Iris pigment epithelial cell (primary cell): ENCODE measurements at regions not wholly inside any gene's neighbourhood (a gene's known extent, or its start where the extent isn't known, plus 50 kb on each side); places are given as distances from the start of the nearest gene placed in this dataset.

ENCODE experiments used
- DNase-seq: peaks from one replicate; pipeline ENCODE4 v3.0.0-alpha.2; 2011; ENCODE audit warnings: low read depth

GRCh38 chr2:205902041-205902899, 183.7 kb downstream of the INO80D start:
- DNase-seq, result peak; percentile 18

GRCh38 chr2:205901491-205901890, 184.5 kb downstream of the INO80D start:
- no peak for DNase-seq

DNA sequence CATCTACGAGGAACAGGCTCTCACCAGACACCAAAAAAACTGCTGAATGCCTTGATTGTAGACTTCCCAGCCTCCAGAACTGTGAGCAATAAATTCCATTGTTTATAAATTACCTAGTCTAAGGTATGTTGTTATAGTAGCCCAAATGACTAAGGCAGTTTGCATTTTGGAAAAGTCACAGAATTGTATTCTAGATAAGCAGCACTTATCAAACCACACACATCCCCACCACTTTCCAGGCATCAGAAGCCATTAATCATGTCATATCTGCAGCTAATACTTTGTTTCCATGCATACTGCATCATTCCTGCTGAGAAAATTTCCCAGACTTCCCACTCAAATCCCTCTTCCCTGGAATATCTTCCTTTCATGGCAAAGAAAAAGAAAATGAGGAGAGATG, 187.2 kb downstream of the INO80D start:
- no peak for DNase-seq

DNA sequence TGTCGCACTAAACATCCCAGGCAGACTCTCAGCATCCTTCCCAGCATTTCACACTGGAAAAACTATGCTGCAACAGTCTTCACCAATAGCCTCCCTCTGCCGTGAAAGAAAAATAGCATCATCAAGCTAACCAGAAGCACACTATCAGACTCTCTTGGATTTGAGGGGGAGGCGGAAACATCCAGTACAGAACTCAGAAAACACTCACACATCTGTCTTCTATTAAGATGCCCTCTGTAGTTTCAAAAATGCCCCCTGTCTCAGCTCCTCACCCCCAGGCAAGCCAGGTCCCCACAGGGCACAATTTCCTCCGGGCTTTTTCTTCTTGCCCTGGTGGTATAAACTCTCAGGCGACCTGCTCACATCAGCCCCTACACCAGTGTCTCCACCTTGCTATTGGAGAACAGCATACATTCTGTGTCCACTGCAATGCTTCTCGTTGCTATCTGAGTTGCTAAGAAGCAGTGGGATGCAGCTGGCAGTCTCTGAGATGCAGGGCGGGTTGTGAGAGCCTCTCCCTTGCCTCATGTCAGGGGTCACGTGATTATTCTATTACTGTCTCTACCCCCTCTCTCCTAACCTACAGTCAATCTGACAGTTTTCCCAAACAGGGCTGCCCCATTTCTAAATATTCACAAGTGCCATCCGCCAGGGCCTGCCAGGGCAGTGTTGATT, 189.9 kb downstream of the INO80D start:
- DNase-seq, result no peak

DNA sequence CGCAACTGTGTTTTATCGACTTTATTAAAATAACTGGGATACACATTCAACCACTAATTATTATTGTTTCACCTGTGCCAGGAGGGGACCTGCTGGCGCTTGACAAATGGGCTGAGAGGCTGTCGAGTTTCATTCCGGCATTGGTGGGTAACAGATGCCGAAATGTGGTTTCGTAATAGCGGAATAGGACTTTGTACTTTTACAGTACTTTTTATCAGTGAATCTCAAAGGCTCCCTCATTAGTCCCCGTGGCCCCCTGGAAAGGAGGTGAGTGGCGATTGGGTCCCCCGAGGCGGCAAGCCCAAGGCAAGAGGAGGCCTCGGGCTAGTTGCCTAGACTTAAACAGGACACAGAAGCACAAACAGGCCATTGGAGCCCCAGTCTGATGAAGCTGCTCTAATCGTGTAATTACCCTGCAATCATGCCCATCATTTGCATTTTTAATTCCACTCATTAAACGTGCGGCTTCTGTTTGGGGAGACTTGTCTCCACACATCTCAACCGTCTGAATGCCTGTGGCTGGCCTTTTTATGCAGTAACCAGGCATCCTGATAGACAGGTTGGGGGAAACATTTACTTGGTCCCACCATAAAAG, 193.2 kb downstream of the INO80D start:
- DNase-seq, result no peak

DNA sequence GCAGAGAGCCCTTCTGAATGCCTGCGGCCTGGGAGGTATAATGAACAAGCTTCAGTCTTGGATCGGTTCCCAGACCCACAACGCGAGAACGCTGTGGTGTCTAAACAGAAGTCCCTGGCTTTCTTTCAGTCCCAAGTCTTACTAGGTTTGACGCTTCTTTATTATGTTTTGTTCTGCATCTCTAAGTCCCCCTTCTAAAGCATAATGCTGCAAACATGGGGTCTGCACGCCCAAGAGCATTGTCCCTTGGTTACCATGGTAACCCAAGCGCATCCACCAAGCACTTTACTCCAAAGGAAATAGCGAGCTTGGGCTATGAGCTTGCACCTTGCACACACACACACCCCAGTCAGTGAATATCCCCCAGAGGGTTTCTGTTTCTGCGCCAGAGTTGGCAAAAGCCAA, 193.7 kb downstream of the INO80D start:
- DNase-seq, result peak; percentile 77

- peak; percentile 34 for DNase-seq
These were observed 196.9 kb downstream of the INO80D start for GRCh38 chr2:205889114-205889513.

- no peak for DNase-seq
These were observed 198.3 kb downstream of the INO80D start for GRCh38 chr2:205887637-205888036.

DNA sequence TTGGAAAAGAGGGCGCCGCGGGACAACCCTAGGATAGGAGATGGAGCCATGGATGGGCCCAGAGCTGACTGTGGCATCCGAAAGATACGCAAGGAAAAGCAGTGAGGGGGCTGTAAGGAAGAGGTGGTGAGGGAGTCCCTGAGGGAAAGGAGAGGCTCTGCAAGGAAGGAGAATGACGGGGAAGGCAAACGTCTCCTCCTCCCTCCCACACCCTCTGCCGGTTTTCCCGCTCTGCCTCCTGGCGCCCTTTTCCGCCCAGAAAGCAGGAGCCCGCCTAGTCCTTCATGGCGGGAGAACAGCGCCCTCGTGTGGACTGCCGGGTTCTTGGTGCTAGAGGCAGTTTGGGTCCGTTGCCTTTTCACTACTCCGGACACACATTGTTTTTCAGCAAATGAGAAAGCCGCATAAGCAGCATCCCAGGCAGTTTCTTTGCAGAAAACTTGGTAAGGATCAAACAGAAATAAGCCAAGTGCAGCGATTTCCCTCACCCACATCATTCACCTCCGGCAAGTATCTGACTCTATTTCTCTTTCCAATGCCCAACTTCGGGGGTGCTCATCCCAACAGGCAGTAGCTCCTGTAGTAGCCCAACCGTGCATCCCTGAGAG, 200.4 kb downstream of the INO80D start:
- DNase-seq, result peak; percentile 73

DNA sequence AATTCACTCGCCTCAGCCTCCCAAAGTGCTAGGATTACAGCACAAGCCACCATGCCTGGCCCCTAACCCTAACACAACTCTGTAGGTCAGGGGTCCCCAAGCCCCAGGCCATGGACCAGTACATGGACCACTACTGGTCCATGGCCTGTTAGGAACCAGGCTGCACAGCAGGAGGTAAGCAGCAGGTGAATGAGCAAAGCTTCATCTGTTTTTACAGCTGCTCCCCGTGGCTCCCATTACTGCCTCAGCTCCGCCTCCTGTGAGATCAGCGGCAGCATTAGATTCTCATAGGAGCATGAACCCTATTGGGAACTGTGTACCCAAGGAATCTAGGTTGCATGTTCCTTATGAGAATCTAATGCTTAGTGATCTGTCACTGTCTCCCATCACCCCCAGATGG, 201.7 kb downstream of the NRP2 start:
- DNase-seq, result no peak

GRCh38 chr2:205882806-205883425, 200.6 kb downstream of the NRP2 start:
- no peak for DNase-seq

DNA sequence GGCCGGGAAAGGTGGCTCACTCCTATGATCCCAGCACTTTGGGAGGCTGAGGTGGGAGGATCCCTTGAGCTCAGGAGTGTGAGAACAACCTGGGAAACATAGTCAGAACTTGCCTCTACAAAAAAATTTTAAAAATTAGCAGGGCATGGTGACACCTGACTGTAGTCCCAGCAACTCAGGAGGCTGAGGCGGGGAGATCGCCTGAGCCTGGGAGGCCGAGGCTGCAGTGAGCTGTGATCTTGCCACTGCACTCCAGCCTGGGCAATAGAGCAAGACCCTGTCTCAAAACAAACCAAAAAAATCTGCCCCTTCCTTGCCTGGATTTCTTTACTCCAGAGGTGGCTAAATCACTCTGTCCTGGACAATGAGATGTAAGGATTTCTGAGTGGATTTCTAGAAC, 197.7 kb downstream of the NRP2 start:
- DNase-seq, result no peak

DNA sequence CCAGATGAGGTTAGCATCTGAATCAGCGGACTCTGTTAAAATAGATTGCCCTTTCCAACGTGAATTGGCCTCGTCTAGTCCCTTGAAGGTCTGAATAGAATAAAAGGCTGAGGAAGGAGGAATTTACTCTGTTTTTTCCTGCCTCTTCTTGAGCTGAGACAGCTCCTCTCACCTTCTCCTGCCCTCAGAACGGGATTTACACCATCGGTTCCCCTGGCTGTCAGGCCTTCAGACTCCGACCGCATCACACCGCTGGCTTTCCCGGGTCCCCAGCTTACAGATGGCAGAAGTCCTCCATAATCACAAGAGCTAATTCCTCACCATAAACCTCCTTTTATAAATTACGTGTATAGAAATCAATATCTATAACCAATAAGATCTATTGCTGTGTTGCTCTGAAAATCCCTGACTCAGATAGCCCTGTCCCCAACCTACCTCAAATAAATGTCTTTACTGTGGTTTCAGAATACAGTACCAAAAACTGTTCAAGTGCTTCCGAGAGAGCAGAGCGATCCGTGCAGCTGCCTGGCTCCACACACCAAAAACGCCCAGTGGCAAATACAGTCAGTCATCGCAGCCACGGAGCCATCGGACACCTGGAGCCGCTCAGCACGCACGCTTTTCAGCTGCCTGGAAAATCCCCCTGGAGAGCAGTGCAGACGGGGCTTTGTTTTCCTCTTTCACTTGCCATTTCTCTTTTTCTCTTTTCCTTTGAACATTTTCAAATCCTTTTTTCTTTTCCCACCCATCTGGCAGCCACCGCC, 196.9 kb downstream of the NRP2 start:
- no peak for DNase-seq

DNA sequence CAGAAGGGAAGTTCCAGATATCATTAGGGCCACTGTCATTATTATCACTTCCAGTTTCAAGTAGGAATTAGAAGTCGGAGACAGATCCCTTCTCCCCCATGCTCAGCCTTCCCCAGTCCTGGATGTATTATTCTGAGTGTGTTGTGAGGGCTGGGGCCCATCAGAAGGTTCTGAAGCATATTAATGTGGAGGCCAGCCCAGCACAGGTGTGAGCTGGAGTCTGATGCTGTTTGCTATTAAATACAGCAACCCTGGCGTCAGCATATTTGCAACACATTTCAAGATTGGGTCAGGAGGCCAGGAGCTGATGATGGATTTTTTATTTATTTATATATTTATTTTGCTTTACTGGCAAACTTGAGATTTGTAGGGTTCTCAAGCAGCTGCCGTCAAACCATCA, 195.2 kb downstream of the NRP2 start:
- DNase-seq, result no peak

GRCh38 chr2:205876127-205876526, 193.8 kb downstream of the NRP2 start:
- DNase-seq, result no peak

DNA sequence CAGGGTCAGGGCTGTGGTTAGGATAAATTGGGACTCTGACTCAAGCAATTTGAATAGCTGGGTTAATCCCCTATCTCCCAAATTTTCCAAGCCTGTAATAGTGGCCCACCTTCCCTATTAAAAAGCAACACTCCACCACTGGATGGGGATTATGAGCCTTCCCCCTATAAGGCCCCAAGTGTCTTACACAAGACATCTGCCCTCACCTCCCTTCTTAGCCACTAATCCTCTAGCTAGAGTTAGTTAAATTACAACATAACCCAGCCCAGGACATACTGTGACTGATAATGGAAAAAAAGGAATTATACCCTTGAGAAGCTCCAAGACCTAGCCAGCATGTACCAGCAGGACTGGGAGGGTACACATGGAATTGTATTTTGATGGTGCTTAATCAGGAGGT, 190.4 kb downstream of the NRP2 start:
- peak; percentile 31 for DNase-seq

DNA sequence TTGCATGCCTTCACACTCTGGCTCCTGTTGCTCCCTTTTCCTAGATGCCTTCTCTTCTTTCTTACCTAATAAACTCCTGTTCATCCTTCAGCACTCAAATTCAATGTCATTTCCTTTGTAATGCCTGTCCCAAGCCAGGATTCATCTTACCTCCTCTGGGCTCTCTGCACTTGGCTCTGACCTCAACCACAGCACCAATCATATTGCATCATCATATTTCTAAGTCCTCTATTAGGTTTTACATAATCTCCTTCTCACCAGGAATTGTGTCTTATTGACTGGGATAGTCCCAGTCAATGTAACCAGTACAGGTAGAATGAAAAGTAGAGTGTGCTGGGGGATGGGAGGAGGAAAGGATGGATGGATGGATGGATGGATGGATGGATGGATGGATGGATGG, 187.1 kb downstream of the NRP2 start:
- peak; percentile 33 for DNase-seq

DNA sequence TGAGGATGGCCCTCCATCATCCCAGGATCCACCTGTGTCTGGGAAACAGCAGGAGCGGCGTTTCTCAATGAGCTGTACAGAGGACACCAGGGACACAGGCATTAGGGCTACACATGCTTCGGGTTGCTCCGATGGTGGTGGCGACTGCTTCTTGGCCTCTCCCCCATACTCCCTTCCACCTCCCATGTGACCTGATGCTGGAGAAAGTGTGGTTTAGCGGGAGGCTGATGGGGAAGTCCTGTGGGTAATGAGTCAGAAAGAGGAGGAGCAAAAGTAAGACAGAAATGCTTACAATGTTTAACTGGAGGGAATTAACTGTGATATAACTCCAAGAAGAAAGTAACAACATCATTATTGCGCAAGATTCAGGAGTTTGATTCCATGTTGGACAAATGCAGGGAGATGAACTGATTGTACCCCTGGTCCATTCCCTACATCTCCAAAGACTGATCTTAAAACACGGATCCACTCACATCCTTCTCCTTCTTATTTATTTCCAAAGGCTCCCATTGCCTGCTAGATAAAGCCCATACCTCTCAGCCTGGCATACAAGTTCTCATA, 186.6 kb downstream of the NRP2 start:
- peak; percentile 95 for DNase-seq

GRCh38 chr2:205868053-205868452, 185.8 kb downstream of the NRP2 start:
- DNase-seq, result no peak

- DNase-seq, result no peak
These were observed 185.1 kb downstream of the NRP2 start for GRCh38 chr2:205867371-205867770.

DNA sequence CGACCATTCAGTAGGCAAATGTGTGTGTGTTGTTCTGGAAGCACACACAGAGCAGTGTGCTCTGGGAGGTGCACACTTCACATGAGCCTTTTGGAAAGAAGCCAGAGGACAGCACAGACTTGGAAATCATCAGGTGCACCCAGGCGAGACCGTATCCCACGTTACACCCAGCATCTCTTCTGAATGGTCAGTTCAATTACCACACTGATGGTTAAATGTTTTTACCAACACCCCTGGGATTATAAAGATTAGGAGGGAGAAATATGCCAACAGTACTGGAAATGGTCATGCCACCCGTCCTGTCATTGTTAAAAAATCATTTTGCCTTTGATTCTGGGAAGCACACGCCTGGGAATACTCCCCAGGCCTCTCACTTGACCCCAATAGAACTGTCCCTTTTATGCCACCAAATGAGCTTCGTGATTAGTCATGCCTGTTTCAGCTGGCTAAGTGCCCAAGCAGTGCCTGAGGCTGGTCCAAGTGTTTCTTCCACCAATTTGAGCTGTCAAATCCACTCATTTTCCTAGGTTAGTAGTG, 183.7 kb downstream of the NRP2 start:
- no peak for DNase-seq
